HepG2 (cell line): ENCODE measurements at regions not wholly inside any gene's neighbourhood (a gene's known extent, or its start where the extent isn't known, plus 50 kb on each side); places are given as distances from the start of the nearest gene placed in this dataset.

ENCODE experiments used
- ATAC-seq: fragments of 200-7000 bp; cut with Tn5 transposase; 3 replicates; pipeline ENCODE4 v1.9.1; 2020; ENCODE audit warnings: mild to moderate bottlenecking, moderate library complexity
- BruUV-seq: library from RNA; stranded (reverse); fragments of 400-500 nt; replicated peaks from 2 replicates; lab custom pipeline; 2021; lab: Mats Ljungman, UMichigan
- CTCF ChIA-PET: fragments of 300-600 bp; formaldehyde crosslinking; extraction: SDS; loops from one replicate; lab custom pipeline; 2021; ENCODE audit warnings: low total read pairs, inconsistent platforms, low intra/inter-chr PET ratio; lab: Yijun Ruan, JAX
- POLR2A ChIA-PET: fragments of 350-600 bp; sonication (Branson Sonifier 250); formaldehyde crosslinking; loops from one replicate; lab custom pipeline; 2020; ENCODE audit warnings: antibody characterized with exemption, inconsistent platforms; lab: Yijun Ruan, JAX
- DNase-seq: peaks from one replicate; pipeline ENCODE4 v3.0.0-alpha.2; 2015; ENCODE audit warnings: low spot score
- FAIRE-seq: peaks from 3 replicates; lab custom pipeline; 2011; peaks lifted over from hg19 to GRCh38; lab: Jason Lieb, UNC
- H2AFZ ChIP-seq: one replicate; pipeline ENCODE4 v1.6.1; 2011; ENCODE audit warnings: low read length, inconsistent platforms
- H3K27ac ChIP-seq: fragments of 300-600 bp; 3 replicates; pipeline ENCODE4 v1.8.0; 2011; ENCODE audit warnings: mixed run types, mild to moderate bottlenecking, mixed read lengths, low read length, inconsistent platforms; ENCODE audit not compliant: insufficient read depth; ENCODE audit errors: extremely low read length
- H3K27me3 ChIP-seq, 2 experiments: fragments of 200-600 bp in 1 of 2; 2 replicates in 1 of 2; 3 replicates in 1 of 2; pipeline versions ENCODE4 v1.6.0 to v1.8.0; 2011; ENCODE audit warnings: low read length in 2 of 2, mild to moderate bottlenecking in 2 of 2, moderate library complexity in 2 of 2, inconsistent platforms in 1 of 2; ENCODE audit not compliant: insufficient read depth in 2 of 2, control insufficient read depth in 1 of 2
- H3K36me3 ChIP-seq, 2 experiments: fragments of 200-600 bp in 1 of 2; replicated peaks in 1 of 2; 2 replicates in 1 of 2; 3 replicates in 1 of 2; pipeline versions ENCODE4 v1.5.1 to v1.8.0; 2011; ENCODE audit warnings: low read length in 2 of 2, inconsistent platforms in 1 of 2; ENCODE audit not compliant: insufficient read depth in 2 of 2, control insufficient read depth in 1 of 2
- H3K4me1 ChIP-seq: 2 replicates; pipeline ENCODE4 v1.5.1; 2012; ENCODE audit warnings: low read length, inconsistent platforms; ENCODE audit not compliant: insufficient read depth
- H3K4me2 ChIP-seq: 2 replicates; pipeline ENCODE4 v1.6.0; 2011; ENCODE audit warnings: low read depth, low read length, inconsistent platforms
- H3K4me3 ChIP-seq, 3 experiments: fragments of 200-600 bp in 1 of 3; sonication (generic), shearing (Covaris generic) in 1 of 3; replicated peaks in 1 of 3; 2 replicates each; pipeline ENCODE4 v1.5.1; 2011 to 2016; ENCODE audit warnings: low read length in 3 of 3, inconsistent platforms in 2 of 3, low read depth in 2 of 3, mild to moderate bottlenecking in 2 of 3, control low read depth in 1 of 3, mixed read lengths in 1 of 3; ENCODE audit not compliant: insufficient read depth in 1 of 3
- H3K79me2 ChIP-seq: one replicate; pipeline ENCODE4 v1.6.1; 2011; ENCODE audit warnings: low read length, inconsistent platforms; ENCODE audit not compliant: insufficient read depth
- H3K9ac ChIP-seq: 2 replicates; pipeline ENCODE4 v1.6.0; 2011; ENCODE audit warnings: mild to moderate bottlenecking, low read depth, low read length, inconsistent platforms; ENCODE audit not compliant: insufficient read depth
- H3K9me3 ChIP-seq: 2 replicates; pipeline ENCODE4 v1.5.1; 2012; ENCODE audit warnings: mild to moderate bottlenecking, low read length
- H4K20me1 ChIP-seq: 2 replicates; pipeline ENCODE4 v1.6.0; 2011; ENCODE audit warnings: inconsistent platforms, mild to moderate bottlenecking, low read length, moderate library complexity; ENCODE audit not compliant: insufficient read depth
- CBX5 ChIP-seq: sonication (generic); formaldehyde crosslinking; IDR thresholded peaks from 2 replicates; pipeline ENCODE4 v1.4.0; 2020; ENCODE audit warnings: missing genetic modification reagents, borderline replicate concordance
- HMG20A ChIP-seq: IDR thresholded peaks from 2 replicates; pipeline ENCODE4 v1.6.1; 2016; ENCODE audit warnings: borderline replicate concordance
- HNF4A ChIP-seq: sonication (generic); formaldehyde crosslinking; IDR thresholded peaks from 2 replicates; pipeline ENCODE4 v1.4.0; 2020; ENCODE audit warnings: missing genetic modification reagents
- MTA1 ChIP-seq: sonication (generic); formaldehyde crosslinking; IDR thresholded peaks from 2 replicates; pipeline ENCODE4 v1.4.0; 2020; ENCODE audit warnings: missing genetic modification reagents, mild to moderate bottlenecking, borderline replicate concordance
- MYNN ChIP-seq: sonication (generic); formaldehyde crosslinking; IDR thresholded peaks from 2 replicates; pipeline ENCODE4 v1.4.0; 2020; ENCODE audit warnings: mild to moderate bottlenecking, low read depth, missing genetic modification reagents
- ZFYVE20 ChIP-seq: sonication (generic); formaldehyde crosslinking; IDR thresholded peaks from 2 replicates; pipeline ENCODE4 v1.8.0; 2023; ENCODE audit warnings: low read depth, mild to moderate bottlenecking, moderate library complexity, missing genetic modification reagents, borderline replicate concordance
- ZNF180 ChIP-seq: sonication (generic); formaldehyde crosslinking; IDR thresholded peaks from 2 replicates; pipeline ENCODE4 v1.4.0; 2020; ENCODE audit warnings: low read depth, missing genetic modification reagents, borderline replicate concordance
- ZSCAN22 ChIP-seq: sonication (generic); formaldehyde crosslinking; IDR thresholded peaks from 2 replicates; pipeline ENCODE4 v1.4.0; 2020; ENCODE audit warnings: mild to moderate bottlenecking, missing genetic modification reagents
- WGBS: methylation state at CpG from one replicate; pipeline ENCODE4 v1.1.6; 2017; ENCODE audit warnings: low lambda C conversion rate; 5-methylcytosine and 5-hydroxymethylcytosine counted together
- in situ Hi-C: cut with HindIII; loops from 2 replicates; pipeline ENCODE4 v1.10.0; 2017; ENCODE audit warnings: low pct_unique_long_range_greater_than_20kb; ENCODE audit not compliant: extremely low pct_ligation_motif_present
- intact Hi-C: fragments of 100-400 bp; cut with micrococcal nuclease; formaldehyde crosslinking; loops from one replicate; pipeline ENCODE4 v1.10.0; 2022; ENCODE audit not compliant: unreplicated experiment
- TF ChIP-seq, protein P1 (sequence below): sonication (generic); formaldehyde crosslinking; IDR thresholded peaks from 2 replicates; pipeline ENCODE4 v1.9.0; 2021; ENCODE audit warnings: missing genetic modification reagents, borderline replicate concordance
- TF ChIP-seq, protein P2 (sequence below): sonication (generic); formaldehyde crosslinking; IDR thresholded peaks from 2 replicates; pipeline ENCODE4 v1.9.0; 2021; ENCODE audit warnings: missing genetic modification reagents, mild to moderate bottlenecking, borderline replicate concordance

DNA sequence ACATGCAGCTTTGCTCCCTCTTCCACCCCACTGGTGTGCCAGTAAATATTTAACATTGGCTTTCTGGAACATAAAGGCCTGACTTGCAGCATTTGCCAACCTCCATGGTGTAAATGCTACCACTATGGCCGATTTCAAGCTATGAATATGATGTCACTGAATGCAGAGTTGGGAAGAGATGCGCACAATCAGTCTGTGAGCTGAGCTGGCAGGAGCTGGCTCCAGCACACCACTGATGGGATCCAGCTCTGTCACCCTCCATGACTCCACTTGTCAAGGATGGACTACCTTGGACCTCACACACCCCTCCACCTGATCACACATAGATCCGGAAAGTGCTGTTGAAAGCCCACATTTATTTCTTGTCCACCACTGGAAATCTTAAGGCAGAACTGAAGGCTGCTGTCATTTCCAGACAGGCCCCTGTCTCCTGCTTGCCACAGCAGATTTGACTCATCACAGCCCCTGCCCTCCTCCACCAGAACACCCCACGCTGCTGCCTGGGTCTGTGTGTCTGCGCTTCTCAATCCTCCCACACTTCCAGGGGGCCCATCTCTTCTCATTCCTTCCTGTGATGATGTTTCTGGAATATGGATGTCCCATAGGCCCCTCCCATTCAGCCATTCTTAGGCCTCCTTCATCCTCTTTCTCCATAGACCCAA, 82.2 kb upstream of the BCAR3 start:
- H3K9ac ChIP-seq = no peak overlapping the region
- peaks cover 52% of the 10 kb centered on the region for H3K4me1 ChIP-seq
- ChIA-PET CTCF (no interaction called here), POLR2A (no interaction called here)
- H3K9me3 ChIP-seq = no peaks in the 10 kb centered on the region
- in situ Hi-C loops = no loop called here
- H3K27ac ChIP-seq = no peak overlapping the region
- H3K4me3 ChIP-seq = no peak overlapping the region
- FAIRE-seq (no peak), ATAC-seq (no peak), DNase-seq (no peak)
- no peaks in the 10 kb centered on the region for H4K20me1 ChIP-seq
- H3K36me3 ChIP-seq = no peaks in the 10 kb centered on the region
- BruUV-seq = no TSS peak
- intact Hi-C loops = no loop called here
- TF ChIP-seq CBX5 (CRISPR knock-in tag) (no peak), HMG20A (CRISPR knock-in tag) (no peak), MYNN (CRISPR knock-in tag) (no peak), HNF4A (CRISPR knock-in tag) (no peak), ZFYVE20 (CRISPR knock-in tag) (no peak), ZNF180 (CRISPR knock-in tag) (no peak), ZSCAN22 (CRISPR knock-in tag) (no peak), MTA1 (CRISPR knock-in tag) (no peak)
- TF ChIP-seq, protein P1, sequence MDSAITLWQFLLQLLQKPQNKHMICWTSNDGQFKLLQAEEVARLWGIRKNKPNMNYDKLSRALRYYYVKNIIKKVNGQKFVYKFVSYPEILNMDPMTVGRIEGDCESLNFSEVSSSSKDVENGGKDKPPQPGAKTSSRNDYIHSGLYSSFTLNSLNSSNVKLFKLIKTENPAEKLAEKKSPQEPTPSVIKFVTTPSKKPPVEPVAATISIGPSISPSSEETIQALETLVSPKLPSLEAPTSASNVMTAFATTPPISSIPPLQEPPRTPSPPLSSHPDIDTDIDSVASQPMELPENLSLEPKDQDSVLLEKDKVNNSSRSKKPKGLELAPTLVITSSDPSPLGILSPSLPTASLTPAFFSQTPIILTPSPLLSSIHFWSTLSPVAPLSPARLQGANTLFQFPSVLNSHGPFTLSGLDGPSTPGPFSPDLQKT (CRISPR knock-in tag) = no peak
- TF ChIP-seq, protein P2, sequence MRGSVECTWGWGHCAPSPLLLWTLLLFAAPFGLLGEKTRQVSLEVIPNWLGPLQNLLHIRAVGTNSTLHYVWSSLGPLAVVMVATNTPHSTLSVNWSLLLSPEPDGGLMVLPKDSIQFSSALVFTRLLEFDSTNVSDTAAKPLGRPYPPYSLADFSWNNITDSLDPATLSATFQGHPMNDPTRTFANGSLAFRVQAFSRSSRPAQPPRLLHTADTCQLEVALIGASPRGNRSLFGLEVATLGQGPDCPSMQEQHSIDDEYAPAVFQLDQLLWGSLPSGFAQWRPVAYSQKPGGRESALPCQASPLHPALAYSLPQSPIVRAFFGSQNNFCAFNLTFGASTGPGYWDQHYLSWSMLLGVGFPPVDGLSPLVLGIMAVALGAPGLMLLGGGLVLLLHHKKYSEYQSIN (CRISPR knock-in tag) = no peak
- no peaks in the 10 kb centered on the region; a peak in 1 of 5 replicates for H3K27me3 ChIP-seq
- H3K4me2 ChIP-seq = no peak overlapping the region
- no peak overlapping the region for H2AFZ ChIP-seq
- H3K79me2 ChIP-seq = no peaks in the 10 kb centered on the region
- 95% methylated on average over 5 of the region's 5 CpGs for WGBS
